AG09309 (cell line): ENCODE measurements at regions not wholly inside any gene's neighbourhood (a gene's known extent, or its start where the extent isn't known, plus 50 kb on each side); places are given as distances from the start of the nearest gene placed in this dataset.

Experiments
- DNase-seq: peaks from one replicate; pipeline ENCODE4 v3.0.0-alpha.2; 2010; ENCODE audit warnings: low read depth
- H3K4me3 ChIP-seq: 2 replicates; pipeline ENCODE4 v1.5.1; 2011; ENCODE audit warnings: mild to moderate bottlenecking, low read depth, low read length, moderate library complexity; ENCODE audit not compliant: control insufficient read depth
- CTCF ChIP-seq: IDR thresholded peaks from 2 replicates; pipeline ENCODE4 v1.5.1; 2011; ENCODE audit warnings: mild to moderate bottlenecking, low read depth, low read length, inconsistent platforms; ENCODE audit not compliant: insufficient read depth, control insufficient read depth; ENCODE audit errors: missing control alignments

GRCh38 chr13:70708775-70709174, 600.5 kb upstream of the KLHL1 start:
- DNase-seq, result no peak
- H3K4me3 ChIP-seq, result no peak overlapping the region
- TF ChIP-seq CTCF, result no peak

GRCh38 chr13:70703755-70704154, 595.5 kb upstream of the KLHL1 start:
- TF ChIP-seq CTCF, result no peak
- H3K4me3 ChIP-seq, result no peak overlapping the region
- no peak for DNase-seq

- DNase-seq, result no peak
- no peak overlapping the region for H3K4me3 ChIP-seq
- no peak for TF ChIP-seq CTCF
Observed at GRCh38 chr13:70694996-70695715, 586.9 kb upstream of the KLHL1 start.

GRCh38 chr13:70668983-70669382, 560.7 kb upstream of the KLHL1 start:
- DNase-seq, result no peak
- no peak for TF ChIP-seq CTCF

GRCh38 chr13:70668293-70668692, 560.0 kb upstream of the KLHL1 start:
- H3K4me3 ChIP-seq, result no peak overlapping the region
- DNase-seq, result no peak
- no peak for TF ChIP-seq CTCF

More at GRCh38 chr13:70668983-70669382, 560.7 kb upstream of the KLHL1 start:
- no peak overlapping the region for H3K4me3 ChIP-seq

- H3K4me3 ChIP-seq, result no peak overlapping the region
- DNase-seq, result no peak
- no peak for TF ChIP-seq CTCF
Observed at GRCh38 chr13:70666883-70667556, 558.8 kb upstream of the KLHL1 start.
